Amniotic stem cell (primary cell): ENCODE measurements at regions not wholly inside any gene's neighbourhood (a gene's known extent, or its start where the extent isn't known, plus 50 kb on each side); places are given as distances from the start of the nearest gene placed in this dataset.
"Not testable (repeated sequence)": the region's sequence is repeated elsewhere in the genome, so short reads cannot be mapped to it uniquely, and the experiment has no call there.

Source experiments
- DNase-seq: peaks from one replicate; lab custom pipeline; 2025; lab: John Stamatoyannopoulos, UW

DNA sequence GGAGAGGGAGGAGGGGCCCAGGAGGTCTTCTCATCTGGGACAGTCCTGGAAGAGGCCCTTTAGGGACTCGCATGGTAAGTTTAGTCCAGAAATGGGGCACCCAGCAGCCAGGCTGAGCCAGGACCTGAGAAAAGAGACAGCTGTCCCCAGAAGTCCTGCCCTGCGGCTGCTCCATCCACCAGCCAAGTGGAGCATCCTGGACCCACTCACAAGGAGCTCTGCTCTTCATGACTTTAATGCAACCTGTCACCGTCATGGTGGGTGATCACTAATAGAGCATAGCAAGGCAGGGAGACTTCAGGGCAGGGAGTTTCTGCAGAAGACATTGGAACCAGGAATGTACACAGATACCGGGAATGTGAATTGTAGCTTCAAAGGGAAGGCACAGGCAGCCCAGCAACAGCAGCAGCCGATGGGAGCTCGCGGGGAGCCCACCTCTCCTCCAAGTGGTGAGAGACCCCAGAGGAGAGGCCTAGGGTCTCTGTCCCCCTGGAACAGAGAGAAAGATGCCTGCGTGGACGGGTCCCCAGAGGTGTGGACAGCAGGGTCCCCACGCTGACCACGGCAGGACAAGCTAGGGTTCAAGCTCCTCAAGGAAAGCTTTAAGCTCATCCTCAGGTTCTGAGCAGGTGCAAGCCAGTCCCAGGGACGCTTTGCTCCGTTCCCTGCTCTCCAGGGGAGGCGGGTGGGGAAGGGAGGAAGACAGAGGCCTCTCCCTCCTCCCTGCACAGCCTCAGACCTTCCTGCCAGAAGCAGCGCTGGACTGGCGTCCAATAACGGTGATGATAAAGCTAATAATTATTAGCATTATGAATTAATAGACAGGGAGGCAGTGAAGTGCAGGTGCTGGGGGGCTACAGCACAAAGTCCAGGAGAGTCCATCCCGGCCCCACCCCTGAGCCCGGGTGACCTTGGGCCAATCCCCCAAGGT is 335.3 kb downstream of the ADGRD1 start:
- DNase-seq: not testable (repeated sequence)

DNA sequence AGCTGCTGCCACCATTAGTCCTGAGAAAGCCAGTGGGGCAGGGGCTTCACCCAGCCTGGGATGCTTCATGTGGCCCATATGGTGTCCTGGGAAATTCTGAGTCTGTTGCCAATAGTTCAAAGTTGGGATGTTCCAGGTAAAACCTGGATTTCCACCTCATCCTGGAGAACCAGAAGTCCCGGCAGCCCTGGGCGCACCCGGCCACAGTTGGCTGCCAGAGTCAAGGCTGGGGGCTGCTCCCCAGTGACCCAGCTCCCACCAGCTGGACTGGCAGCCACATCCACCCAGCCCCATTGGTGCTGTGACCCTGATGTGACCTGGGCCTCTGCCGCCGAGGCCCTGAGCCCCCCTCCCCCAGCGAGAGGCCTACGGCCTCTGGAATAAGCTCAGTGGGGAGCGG is 336.1 kb downstream of the ADGRD1 start:
- not testable (repeated sequence) for DNase-seq

DNA sequence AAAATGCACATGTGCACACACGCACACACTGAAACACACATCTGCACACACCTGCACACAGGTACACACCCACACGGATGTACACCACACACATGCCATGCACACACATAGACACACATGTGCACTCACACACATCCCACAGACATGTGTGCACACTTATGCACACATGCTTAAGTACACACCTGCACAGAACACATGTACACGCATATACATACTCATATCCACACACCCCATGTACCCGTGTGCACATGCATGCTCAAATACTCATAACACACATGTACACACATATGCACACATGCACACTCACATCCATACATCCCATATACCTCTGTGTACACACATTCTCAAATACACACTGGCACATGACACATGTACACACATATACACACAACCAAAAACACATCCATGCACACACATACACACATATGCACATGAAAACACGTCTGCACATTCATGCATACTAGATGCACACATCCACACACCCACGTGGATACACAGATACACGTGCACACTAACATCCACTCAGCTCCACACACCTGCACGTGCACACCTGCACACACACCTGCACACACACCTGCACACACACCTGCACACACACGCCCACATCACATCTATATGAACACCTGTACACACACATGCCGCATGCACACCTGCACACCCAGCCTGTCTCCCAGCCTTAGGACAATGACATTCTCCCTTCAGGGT is 336.7 kb downstream of the ADGRD1 start:
- no peak for DNase-seq

DNA sequence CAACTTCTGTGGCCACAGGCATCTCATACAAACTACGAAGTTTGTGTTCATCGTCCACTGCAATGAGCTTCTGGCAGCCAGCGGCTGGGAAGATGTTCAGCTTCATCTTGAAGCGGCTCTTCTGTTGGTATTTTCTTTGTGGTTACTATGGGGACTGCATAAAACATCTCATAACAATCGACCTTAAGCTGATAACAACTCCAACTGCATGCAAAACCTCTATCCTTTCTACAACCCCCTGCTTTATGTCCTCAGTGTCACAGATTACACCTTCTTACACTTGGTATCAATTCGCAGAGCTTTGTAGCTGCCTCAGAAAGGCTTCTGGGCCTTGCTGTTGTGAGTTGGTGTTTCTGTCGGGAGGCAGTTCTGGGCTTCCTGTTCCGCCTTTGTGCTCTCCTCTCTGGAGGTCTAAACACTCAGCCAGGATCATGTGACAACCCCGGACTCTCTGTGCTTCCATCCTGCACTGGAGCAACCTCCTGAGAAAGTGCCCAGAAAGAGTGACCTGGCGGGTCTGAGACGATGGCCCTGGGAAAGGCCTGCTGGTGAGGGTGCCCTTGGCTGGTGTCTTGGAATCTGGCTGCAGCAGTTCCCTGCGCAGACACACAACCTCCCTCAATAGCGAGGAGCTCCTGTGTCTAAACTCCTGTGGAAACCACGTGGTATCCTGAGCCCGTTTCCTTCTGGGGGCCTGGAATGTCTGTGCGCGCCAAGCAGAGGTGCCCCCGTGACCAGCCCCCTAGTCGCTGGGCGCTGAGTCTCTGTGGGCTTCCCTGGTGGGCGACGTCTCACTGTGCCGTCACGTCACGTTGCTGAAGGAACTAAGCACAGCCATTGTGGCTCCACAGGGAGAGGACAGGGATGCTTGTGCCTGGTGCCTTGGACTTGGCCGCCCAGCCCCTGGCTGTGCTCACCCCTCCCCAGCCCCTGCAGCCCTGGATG is 339.6 kb downstream of the ADGRD1 start:
- DNase-seq: not testable (repeated sequence)

DNA sequence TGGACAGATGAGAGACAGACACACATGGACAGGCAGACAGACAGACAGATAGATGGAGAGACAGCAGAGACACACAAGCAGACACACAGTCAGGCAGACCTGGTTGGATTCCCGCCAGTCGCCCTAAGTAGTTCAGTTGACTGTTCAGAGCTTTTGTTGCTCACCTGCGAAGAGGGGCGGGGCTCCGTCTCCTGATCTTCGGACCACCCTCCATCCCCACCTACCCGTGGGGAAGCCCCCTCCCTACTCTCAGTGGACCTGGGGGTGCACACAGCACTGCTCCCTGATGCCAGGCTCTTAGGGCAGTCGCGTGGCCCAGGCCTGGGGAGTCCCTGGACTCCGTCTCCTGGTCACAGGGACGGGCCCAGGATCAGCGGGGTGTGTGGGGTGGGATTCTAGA is 341.0 kb downstream of the ADGRD1 start:
- not testable (repeated sequence) for DNase-seq

DNA sequence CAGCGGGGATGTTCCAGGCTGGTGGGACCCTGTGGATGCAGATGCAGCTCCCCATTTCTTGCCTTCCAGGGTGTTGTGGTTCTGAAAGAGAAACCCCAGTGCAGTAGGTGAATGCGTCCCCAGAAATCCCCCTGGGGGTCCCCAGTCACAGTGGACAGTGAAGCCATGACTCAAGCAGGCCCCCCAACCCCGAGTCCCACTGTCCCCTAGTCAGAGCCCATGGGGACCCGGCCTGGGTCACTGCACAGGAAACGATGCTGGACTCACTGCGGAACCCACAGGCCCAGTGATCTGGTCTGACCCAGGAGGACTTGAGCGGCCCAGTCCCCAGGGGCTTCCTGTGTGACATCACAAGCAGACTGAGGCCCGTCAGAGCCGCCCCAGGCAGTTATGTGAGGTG is 341.4 kb downstream of the ADGRD1 start:
- DNase-seq: not testable (repeated sequence)

DNA sequence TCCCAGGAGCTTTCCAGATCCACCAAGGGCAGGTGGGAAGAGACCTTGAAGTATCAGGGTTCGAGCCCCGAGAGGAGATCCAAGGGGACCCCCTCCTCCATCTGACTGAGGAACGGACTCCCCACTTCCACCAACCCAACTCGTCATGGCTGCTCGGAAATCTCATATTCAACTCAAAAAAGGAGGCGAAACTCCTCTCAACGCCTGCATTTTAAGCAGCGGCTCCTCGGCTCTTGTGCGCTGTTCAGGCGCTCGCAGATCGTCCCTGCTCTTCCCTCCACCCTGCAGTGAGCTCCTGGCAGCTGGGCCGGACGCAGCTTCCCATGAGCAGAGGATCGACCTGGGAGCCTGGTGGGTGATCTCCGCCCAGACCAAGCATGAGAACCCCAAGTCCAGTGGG is 341.9 kb downstream of the ADGRD1 start:
- DNase-seq: not testable (repeated sequence)

DNA sequence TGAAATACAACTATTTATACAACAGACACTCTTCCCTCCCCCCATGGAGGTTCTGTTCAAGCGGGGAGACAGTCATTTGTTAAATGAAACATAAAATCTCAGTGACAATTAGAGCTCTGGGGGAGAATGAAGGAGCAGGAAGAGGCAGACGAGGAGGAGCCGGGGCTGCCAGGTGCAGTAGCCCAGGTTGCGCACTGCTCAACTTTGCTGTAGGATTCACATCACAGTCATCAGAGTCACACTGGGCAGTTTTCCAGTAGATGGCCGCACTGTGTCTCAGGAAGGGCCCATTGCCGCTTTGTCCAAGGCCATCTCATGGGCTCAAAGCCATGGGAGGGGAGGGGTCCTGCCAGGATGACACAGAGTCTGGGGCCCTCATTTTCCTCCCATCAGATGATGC is 342.4 kb downstream of the ADGRD1 start:
- not testable (repeated sequence) for DNase-seq

DNA sequence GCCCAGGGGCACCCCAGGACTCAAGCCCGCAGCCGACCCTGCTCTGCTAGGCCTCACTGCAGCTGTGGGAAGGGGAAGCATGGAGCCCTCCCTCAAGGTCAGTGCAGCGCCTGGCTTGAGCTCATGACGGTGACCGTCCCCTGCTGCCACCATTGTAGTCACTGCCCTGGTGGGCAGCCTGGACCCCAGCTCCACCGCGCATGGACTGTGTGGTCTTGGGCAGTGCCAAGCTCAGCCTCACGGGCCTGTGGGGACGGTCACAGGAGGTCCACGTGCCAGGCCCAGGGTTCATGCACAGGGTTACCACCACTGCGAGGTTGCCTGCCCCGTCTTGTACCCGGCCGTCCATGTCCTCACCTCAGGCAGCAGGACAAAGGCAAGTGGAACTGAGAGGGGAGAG is 342.9 kb downstream of the ADGRD1 start:
- DNase-seq: not testable (repeated sequence)

DNA sequence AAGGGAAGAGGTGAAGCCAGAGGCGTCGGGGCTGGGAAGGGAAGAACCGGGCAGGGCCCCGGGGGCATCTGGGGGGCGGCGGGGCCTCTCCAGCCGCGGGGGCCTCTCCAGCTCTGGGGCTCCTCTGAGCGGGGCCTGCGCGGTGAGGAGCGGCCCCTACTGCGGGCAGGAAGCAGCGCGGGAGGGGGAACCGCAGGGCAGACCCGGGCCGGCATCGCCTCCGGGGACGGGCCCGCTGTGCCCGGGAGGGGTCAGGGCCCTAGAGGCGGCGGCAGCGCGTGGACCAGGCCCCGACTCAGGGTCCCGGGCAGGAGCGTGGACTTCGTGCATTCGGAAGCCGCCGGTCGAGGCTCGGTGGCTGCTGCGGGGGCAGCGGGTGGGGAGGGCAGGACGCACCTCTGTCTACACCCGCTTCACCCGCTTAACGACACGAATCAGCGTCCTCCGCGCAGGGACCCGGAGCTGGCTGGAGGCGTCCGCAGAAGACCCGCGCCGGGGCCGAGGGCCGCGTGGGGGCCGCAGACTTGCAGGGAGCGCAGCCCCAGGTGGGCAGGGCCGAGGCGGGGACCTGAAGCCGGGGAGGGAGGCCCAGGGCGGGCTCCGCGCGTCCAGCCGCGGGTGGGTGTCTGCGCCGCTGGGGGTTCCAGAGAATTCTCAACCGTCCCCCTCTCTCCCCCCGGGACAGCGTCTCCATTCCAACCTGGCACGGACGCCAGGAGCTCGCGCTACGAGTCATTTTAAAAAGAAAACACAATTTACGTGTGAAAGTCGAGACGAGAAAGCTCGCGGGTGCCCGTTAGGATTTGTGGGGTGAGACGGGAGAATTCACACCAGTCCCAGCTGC is 345.0 kb downstream of the ADGRD1 start:
- not testable (repeated sequence) for DNase-seq

DNA sequence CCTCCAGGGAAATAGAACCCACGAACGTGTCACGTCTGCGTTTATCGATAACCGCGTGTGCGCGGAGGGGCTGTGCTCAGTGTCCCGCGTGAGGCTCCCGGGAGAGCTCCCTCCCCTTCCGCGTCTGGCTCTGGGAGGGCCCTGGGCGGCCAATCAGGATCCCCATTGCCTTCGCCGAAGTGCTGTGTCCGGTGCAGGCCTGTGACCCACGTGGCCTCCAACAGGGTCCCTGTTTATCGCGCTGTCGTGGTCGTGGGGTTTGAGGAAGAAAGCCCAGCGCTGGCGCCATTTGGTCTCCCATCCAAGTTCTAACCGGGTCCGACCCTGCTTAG is 345.6 kb downstream of the ADGRD1 start:
- not testable (repeated sequence) for DNase-seq

DNA sequence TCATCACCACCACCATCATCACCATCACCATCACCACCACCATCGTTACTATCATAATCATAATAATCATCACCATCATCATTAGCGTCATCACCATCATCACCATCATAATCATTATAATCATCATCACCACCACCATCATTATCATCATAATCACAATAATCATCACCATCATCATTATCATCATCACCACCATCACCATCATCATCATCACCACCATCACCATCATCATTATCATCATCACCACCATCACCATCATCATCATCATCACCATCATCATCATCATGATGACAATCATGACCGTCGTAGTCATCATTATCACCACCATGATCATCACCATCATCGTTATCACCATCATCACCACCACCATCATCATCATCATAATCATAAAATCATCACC is 349.9 kb downstream of the ADGRD1 start:
- not testable (repeated sequence) for DNase-seq

DNA sequence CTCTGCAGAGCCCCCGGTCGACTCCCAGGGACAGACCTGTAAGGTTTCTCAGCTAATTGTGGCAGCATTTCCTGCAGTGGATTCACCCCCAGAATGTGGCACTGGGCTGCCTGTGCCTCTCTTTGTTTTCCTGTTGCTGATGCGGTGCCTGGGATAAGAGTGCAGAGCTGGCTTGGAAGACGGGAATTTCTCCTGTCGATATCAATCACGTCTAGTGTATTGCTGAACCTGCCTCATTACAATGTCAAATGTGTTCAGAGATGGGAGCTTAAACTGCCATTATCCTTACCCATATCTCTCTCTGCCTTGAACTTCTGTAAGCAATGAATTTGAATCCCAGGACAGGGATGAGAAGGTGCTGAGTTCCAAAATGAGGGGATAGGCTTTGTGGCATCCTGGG is 350.9 kb downstream of the ADGRD1 start:
- not testable (repeated sequence) for DNase-seq

DNA sequence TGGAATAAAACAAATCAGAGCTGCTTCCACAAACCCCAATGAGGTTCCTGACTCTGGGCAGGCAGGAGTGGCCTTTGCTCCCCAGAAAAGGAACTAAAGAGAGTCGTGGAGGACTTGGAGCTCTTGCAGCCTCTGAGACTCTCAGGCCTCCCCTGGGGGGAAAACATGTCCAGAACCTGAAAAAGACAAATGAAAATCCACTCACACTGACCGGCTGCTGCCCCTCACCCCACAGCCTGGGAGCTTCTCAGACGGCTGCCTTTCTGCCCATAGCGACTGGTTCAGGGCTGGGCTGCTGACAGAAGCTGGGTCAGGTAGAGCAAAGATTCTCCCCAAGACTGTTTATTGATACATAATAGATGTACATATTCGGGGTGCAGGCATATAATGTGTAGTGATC is 356.0 kb downstream of the ADGRD1 start:
- DNase-seq: no peak

DNA sequence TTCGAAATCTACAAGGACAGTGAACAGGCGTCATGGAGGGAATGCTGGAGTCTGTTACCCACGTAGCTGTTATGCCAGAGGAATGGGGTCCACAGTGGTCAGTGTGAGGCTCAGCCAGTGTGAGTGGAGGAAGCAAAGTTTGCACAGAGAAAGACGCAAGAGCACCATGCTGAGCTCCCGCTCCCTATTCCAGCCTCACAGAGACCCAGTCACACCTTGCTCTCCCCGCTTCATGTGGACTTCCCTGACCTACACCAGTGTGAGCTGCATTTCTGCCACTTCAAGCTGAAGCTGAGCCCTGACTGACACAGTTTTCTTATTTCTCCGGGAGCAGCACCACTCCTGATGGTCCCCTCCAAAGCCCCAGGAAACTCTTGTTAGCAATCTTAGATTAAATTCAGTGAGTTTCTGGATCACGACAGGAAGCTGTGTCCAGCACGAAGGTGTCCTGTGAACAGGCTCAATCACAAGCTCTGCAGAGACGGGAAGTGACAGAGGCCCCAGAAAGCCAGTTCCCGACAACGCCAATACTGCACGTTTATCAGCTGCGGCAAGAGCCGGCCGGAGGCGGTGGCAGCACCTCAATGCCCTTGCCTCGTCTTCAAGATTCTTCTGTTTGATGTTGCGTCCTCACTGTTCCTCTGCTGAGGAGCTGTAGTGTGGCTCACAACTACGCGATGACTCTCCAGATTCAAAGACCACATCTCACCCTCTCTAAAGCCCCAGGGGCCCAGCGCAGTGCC is 356.7 kb downstream of the ADGRD1 start:
- DNase-seq: not testable (repeated sequence)

DNA sequence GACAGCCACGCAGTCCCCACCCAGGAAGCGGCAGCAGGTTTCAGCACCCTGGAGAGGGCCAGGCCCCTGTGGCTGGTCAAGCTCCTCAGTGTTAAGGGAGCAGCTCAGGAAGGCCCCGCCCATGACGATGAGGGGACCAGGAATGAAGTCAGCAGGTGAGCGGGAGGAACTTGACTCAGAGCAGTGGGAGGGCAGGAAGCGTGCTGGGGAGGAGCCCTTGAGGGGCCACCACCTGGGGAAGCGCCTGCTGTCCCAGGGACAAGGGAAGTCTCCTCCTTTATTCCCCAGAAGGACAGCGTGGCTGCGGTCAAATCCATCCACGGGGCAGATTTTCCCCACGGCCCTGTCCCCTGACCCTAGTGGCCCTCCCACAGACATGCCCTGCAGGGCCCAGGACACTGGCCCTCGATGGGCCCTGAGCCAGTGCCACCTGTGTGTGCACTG is 357.6 kb downstream of the ADGRD1 start:
- not testable (repeated sequence) for DNase-seq

DNA sequence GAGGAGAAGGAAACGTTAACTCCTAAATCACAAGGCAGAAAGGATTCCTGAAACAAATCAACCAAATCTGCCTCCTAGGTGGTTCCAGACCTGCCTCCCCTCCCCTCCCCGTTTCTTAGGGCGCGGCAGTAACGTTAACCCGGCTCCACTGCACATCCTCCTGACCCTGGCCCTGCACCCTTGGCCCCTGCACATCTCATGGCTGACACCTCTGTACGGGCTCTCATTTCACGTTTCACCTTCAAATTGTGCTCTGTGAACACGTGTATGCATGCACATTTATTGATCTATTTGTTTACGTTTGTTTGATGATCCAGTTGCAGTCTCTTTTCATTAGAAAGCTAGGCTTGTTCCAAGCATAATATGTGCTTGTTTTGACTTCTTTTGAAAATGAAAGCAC is 358.1 kb downstream of the ADGRD1 start:
- no peak for DNase-seq

DNA sequence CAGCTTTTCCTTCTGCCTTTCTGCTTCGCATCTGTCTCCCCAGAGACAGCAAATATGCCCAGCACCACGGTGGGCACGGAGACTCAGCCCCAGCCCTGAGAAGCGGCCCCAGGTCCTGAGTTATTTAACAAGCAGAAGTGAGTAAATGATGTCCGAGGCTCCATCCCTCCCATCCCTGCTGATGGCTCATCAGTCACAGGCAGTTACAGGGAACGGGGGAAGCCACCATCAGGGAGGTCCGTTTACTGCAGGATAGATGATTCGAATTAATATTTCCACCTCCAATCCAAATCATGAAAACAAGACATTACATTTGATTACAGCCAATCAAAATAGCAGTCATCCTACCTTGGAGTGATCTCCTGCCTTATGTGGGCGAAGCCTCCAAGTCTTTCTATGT is 358.7 kb downstream of the ADGRD1 start:
- not testable (repeated sequence) for DNase-seq

DNA sequence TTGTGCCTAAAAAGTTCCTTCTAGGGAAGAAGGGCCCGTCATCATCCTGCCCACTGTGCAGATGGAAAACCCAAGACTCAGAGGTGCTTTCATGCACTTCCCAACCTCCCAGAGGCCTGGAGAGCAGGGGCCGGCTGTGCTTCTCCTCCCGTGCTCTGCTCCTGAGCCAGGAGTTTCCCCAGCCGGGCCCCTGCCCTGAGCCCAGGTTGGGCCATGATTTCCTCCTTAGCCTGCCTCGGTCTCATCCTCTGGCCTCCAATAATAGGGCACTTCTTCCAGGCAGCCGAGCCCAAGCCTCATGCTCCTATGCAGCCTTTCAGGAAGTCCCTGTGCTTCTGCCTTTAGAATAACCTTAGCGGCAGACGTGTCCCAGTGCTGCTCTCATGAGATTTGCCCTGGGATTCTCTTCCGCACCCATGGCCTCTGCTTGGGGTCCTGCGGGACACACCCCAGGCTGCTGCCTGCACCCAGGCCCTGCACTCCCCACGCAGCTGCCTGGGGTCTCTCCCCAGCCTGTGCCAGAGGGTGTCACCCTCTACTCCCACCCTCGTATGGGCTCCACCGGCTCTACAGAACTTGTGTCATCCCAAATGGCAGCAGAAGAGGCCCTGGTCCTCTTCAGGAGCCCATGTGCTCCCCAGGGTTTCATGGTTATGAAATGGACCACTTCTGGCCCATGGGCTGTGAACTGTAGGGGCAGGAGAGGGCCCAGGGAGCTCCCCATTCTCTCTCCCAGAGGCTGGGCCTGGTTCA is 359.3 kb downstream of the ADGRD1 start:
- DNase-seq: no peak

DNA sequence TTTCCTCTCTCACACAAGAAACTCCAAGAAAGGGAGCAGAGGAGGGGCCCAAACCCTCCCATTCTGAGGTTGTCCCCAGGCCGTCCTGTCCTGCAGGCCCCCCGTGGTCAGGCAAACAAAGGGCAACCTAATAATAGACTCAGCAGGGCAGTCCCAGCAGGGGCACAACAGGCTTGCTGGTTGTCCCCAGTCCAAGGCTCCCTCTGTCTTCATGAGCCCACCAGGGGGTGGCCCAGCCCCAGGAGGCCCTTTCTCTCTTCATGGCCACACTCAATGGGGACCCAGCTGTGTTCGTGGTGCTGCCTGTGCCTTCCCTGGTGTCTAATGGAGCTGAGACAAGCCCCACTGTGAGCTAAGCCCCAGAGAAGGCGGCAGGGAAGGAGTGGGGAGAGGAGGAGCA is 359.9 kb downstream of the ADGRD1 start:
- DNase-seq: no peak
